HG03108 (cell line): ENCODE measurements at regions not wholly inside any gene's neighbourhood (a gene's known extent, or its start where the extent isn't known, plus 50 kb on each side); places are given as distances from the start of the nearest gene placed in this dataset.
"Not testable (repeated sequence)": the region's sequence is repeated elsewhere in the genome, so short reads cannot be mapped to it uniquely, and the experiment has no call there.

Source experiments
- ATAC-seq: cut with Tn5 transposase; IDR thresholded peaks from one replicate; pipeline ENCODE4 v1.9.1; 2021; ENCODE audit warnings: moderate library complexity; ENCODE audit not compliant: unreplicated experiment

GRCh38 chr1:70490153-70490552, 79.1 kb downstream of the CTH start:
- no peak for ATAC-seq

DNA sequence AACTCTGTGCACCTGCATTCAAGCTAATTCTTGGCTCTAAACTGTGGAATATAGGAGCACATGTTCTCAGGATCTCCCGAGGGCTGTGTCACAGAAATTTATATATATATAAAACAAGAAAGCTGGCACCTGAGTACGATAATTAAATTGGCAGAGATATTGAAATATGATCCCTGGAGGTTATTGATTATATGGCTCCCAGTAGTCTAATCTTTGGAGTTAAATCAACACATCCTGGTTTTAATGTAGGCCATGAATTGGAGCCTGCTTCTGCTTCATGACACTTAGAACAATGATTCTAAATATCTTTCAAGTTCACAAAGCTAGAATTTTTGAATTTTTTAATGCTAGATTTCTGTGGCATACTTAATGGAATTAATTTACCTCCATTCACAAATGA, 84.3 kb downstream of the CTH start:
- no peak for ATAC-seq

DNA sequence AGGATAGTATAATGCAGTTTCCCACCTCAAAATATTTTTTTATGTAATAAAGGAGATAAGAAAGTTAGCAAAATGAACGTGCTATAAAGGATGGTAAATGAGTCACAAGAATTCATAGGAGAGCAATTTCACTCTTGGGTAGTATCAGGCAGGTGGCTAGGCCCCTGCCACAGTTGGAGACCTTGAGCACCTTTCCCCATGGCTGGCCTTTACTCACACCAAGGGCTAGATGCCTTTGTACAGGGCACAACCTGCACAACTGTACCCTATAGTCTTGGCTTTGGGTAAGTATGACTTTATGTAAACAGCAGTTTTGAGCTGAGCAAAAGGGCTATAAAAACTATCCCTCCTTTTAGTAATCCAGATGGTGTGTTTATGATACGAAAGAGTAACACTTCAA, 85.1 kb downstream of the CTH start:
- no peak for ATAC-seq

- ATAC-seq: no peak
Measured at GRCh38 chr1:70497152-70497551, 86.1 kb downstream of the CTH start.

DNA sequence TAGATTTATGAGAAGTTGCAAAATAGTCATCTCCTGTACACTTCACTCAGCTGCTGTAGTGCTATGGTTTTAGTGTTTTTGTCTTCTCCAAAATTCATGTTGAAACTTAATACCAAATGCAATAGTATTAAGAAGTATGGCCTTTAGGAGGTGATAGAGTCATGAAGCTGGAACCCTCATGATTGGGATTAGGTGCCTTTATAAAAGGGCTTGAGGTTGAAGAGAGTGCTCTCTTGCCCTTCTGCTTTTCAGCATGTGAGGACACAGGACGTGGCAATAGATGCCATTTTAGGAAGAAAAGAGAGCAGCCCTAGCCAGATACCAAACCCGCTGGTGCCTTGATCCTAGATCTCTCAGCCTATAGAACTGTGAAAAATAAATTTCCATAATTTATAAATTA, 87.6 kb downstream of the CTH start:
- ATAC-seq: no peak

GRCh38 chr1:70499695-70500094, 88.6 kb downstream of the CTH start:
- ATAC-seq: no peak

GRCh38 chr1:70503358-70503757, 92.3 kb downstream of the CTH start:
- ATAC-seq: no peak

DNA sequence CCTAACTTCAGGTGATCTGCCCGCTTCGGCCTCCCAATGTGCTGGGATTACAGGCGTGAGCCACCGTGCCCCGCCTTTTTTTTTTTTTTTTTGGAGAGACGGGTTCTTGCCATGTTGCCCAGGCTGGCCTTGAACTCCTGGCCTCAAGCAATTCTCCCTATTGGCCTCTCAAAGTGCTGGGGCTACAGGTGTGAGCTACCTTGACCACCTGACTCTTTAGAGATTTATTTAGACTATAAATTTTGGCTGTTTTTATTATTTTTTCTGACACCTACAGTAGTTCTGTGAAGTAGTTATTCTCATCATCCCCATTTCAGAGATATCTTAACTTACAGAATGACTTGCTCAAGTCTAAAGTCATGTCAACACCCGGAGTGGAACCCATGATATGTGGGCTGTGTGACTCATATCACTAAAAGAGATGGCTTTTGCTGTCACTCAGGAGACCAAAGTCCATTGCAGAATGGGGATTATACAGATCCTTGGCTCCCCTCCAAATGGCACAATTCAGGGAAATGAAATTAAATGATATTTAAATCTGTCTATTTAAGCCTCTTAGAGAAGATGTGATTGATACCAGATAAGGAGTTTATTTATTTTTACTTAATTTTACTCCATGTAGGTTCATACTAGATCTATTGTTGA, 93.2 kb downstream of the CTH start:
- peak; percentile 94 for ATAC-seq

DNA sequence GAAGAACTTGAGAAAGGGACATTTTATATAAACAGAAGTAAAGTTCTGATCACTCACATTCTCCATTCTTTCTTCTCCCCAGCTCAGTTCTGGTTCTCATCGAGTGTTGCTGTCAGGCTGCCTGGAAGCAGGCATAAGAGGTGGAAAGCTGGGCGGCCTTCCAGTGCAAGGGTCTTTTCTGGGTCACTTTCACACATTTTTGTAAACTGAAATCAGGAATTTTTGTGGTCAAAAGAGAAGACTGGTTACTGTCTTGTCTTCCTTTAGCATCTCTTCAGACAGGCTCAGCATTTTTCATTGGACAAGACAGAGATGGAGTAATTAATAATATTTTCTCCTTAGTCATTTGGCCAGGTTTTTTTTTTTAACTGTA, 93.7 kb downstream of the CTH start:
- peak; percentile 9 for ATAC-seq

DNA sequence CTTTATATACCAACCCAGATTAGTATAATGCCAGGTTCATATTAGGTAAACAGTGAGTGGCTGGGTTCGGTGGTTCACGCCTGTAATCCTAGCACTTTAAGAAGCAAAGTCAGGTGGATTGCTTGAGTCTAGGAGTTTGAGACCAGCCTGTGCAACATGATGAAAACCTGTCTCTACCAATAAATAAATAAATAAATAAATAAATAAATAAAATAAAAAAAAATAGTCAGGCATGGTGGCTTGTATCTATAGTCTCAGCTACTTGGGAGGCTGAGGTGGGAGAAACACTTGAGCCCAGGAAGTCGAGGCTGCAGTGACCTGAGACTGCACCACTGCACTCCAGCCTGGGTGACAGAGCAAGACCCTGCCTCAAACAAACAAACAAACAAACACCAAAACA, 96.9 kb downstream of the CTH start:
- not testable (repeated sequence) for ATAC-seq

GRCh38 chr1:70509996-70510876, 99.2 kb downstream of the CTH start:
- ATAC-seq: no peak

GRCh38 chr1:70517444-70517843, 106.4 kb downstream of the CTH start:
- ATAC-seq: no peak

DNA sequence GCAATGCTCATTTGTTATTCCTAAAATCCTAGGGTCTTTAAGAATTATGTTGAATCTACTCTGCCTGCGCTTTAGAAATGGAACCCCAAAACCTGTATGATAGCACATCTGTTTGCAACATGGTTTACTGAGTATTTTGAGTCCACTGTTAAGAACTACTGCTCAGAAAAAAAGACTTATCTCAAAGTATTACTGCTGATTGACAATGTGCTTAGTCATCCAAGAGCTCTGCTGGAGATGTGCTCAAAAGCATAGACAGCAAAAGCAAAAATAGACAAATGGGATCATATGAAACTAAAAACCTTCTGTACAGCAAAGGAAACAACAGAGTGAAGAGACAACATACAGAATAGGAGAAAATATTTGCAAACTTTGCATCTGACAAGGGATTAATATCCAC, 107.0 kb downstream of the CTH start:
- ATAC-seq: no peak

DNA sequence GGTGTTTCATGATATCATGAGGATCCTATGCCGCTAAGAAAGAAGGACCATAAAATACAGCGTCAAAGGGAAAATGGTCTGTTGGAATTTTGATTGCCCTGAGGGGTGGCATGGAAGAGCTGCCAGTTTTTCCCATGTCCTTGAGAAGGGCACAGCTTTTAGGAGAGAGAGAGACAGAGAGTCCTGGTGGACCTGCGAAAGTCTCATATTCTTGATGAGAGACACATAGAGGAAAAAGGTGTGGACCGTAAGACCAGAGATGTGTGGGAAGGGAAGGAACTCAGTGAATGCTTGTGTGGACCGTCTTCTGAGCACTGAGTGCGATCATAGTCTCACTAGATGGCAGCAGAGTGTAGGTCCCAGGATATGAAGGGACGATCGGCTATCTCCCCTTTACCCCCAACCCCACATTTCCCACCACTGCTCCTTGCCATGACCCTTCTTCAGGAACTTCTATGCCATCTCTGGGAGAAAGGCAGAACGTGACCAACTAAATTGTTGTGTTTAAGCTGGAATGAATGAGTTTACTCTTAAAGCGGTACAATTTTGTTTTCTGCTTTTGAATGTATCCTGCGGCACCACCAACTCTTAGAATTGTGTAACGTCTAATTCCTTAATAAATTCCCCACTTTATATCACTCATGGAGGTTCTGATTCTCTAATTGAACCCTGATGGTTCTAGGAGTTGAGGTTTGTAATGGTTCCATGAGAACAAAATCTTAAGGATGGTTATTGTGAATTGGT, 117.7 kb downstream of the CTH start:
- peak; percentile 62 for ATAC-seq

DNA sequence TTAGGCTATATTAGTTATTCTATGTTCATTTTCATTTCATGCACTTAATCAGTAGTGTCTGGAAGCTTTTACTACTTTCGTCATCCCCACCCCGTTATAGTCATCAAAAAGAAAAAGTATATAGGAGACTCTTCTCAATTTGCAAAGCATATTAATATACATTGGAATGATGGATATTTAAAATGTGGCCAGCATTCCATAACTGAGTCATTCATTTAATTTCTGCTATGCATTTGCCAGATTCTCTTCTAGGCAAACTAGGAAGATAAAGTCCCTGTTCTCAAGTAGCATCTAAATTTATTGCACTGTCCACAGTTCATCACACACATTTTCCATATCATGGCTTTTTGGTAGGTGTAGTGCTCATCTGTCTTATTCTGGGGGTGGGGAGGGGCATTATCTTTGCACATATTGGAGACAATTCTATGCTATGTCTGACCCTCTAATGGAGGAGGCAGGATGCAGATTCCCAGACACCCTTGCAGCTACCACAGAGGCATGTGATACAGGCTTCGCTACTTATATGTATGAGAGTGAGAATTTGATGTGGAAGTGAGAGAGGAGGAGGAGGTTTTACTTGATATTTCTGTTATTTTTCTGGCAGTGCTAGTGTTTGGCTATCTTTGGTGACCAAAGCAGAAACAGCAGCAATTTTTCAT, 125.8 kb downstream of the CTH start:
- ATAC-seq: no peak

DNA sequence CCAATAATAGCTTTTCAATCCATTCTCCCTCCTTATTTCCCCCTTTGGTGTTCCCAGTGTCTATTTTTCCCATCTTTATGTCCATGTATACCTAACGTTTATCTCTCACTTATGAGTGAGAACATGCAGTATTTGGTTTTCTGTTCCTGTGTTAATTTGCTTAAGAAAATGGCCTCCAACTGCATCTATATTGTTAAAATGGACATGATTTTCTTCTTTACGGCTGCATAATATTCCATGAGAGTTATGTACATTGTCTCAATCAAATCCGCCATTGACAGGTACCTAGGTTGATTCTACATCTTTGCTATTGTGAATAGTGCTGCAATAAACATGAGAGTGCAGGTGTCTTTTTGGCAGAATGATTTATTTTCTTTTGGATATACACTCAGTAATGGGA, 126.7 kb downstream of the CTH start:
- no peak for ATAC-seq

DNA sequence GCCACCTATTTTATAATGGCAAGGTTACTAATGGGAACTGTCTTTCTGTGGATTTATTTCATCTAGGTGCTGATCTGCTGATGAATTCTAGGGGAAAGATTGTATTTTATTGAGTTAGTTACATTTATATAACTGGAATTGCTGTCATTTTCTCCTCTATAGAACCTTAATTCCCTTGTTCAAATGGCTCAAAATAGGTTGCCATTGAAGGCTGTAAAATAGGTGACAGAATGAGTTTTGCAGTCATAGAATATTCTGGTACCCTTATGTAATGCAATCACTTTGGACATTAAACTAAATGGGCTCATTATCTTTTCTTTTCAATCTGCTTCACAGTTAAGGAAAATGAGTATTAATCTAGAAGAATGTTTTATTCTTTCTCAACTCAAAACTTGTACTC, 131.0 kb downstream of the CTH start:
- no peak for ATAC-seq

GRCh38 chr1:70542856-70543255, 131.8 kb downstream of the CTH start:
- no peak for ATAC-seq

- ATAC-seq: no peak
Measured at GRCh38 chr1:70546726-70547125, 135.7 kb downstream of the CTH start.

DNA sequence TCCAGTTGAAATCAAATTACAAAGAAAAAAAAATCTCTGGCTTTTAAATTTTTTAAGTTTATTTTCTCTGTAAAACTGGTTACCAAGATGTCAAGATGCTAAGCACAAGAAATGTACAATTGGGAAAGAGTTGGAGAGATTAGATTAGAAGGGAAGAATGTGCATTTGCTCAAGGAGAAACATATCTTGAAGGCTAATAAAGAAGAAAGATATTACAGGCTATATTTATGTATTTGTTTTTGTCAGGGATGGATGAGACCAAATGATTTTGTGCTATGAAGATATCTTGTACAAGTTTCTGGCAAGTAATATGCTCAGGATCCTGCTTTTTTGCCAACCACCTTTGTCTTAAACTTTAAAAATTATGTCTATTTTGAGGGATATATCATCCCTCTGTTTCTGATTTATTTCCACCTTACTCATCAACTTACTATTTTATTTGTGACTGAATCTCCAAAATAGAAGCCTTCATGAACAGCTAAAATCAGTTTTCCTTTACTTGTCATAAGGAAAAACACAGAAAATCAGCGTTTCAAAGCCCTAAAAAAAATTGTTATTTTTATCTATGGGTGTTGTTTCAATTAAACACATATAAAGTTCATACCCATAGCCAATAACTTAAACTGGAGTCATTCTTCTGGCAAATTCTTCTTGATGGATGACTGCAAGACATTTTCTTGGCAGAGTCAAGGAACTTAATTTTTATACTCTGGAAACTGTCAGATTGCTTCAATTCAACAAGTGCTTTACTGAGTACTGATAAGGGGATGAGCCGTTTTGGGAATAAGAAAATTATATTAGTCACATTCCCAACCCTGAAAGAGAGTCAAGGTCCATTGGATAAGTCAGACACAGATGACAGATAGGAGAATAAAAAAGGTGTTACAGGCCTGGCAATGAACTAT, 141.8 kb downstream of the CTH start:
- no peak for ATAC-seq
